ENCODE measurements at regions not wholly inside any gene's neighbourhood (a gene's known extent, or its start where the extent isn't known, plus 50 kb on each side); places are given as distances from the start of the nearest gene placed in this dataset.

DNA sequence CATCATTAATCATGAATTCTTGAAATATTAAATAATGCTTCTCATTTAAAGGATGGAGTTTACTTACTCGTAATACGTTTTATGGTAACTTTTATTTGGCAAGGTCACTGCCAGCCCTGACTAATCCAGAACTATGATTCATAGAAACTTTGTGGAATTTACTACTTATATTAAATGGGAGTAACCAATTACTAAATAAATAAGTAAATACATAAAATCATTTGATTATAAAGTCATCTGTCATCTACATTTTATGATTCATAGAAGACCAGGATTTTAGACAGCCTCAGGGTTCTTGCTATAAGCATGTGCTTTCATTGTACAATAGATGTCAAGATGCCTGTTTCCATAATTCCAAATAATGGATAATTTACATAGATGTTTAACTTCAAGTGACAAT lies 611.1 kb downstream of the TBC1D4 start:
- peaks cover 8% of the 10 kb centered on the region for H3K9me3 ChIP-seq (ENCODE audit: low read depth, low read length, poor library complexity, severe bottlenecking)
- no peaks in the 10 kb centered on the region for H3K4me1 ChIP-seq (ENCODE audit: insufficient read depth, low read length, poor library complexity, severe bottlenecking)
- no peaks in the 10 kb centered on the region for H3K36me3 ChIP-seq (ENCODE audit: insufficient read depth, low read length, poor library complexity, severe bottlenecking)
- POLR2A ChIA-PET (ENCODE audit: low non-redundant PET): no interaction called here
- CTCF ChIA-PET: no interaction called here
- TF ChIP-seq EZH2 (IDR thresholded peaks at IDR 0.05; ENCODE audit: borderline replicate concordance, low read depth, low read length, poor library complexity, severe bottlenecking): no peak
- TF ChIP-seq, protein P1, sequence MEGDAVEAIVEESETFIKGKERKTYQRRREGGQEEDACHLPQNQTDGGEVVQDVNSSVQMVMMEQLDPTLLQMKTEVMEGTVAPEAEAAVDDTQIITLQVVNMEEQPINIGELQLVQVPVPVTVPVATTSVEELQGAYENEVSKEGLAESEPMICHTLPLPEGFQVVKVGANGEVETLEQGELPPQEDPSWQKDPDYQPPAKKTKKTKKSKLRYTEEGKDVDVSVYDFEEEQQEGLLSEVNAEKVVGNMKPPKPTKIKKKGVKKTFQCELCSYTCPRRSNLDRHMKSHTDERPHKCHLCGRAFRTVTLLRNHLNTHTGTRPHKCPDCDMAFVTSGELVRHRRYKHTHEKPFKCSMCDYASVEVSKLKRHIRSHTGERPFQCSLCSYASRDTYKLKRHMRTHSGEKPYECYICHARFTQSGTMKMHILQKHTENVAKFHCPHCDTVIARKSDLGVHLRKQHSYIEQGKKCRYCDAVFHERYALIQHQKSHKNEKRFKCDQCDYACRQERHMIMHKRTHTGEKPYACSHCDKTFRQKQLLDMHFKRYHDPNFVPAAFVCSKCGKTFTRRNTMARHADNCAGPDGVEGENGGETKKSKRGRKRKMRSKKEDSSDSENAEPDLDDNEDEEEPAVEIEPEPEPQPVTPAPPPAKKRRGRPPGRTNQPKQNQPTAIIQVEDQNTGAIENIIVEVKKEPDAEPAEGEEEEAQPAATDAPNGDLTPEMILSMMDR (conservative IDR thresholded peaks at IDR 0.05; ENCODE audit: low read depth, low read length): no peak
- intact Hi-C loops (cut with micrococcal nuclease; ENCODE audit: unreplicated experiment): no loop called here
- no peaks in the 10 kb centered on the region for H3K27me3 ChIP-seq (replicated peaks; ENCODE audit: insufficient read depth, low read depth, low read length, poor library complexity)
- H3K27ac ChIP-seq (ENCODE audit: low read depth, low read length, poor library complexity, severe bottlenecking): no peak overlapping the region
- no TSS peak for BruUV-seq (replicated peaks)
- DNase-seq (ENCODE audit: low spot score): no peak
- no peak overlapping the region for H3K4me3 ChIP-seq (ENCODE audit: low read depth, low read length, poor library complexity, severe bottlenecking)

DNA sequence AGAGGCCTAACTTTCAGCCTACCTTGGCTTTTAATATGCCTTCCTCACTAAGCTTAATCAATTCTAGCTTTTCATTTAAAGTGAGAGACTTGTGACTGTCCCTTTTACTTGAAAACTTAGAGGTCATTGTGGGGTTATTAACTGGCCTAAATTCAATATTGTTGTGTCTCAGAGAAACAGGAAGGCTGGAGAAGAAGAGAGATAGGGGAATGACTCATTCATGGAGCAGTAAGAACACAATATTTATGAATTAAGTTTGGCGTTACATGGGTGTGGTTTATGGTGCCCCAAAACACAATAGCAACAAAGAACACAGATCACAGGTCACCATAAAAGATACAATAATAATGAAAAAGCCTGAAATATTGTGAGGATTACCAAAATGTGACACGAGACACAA lies 612.1 kb downstream of the TBC1D4 start:
- DNase-seq (ENCODE audit: low spot score): no peak
- intact Hi-C loops (cut with micrococcal nuclease; ENCODE audit: unreplicated experiment): no loop called here
- no TSS peak for BruUV-seq (replicated peaks)

DNA sequence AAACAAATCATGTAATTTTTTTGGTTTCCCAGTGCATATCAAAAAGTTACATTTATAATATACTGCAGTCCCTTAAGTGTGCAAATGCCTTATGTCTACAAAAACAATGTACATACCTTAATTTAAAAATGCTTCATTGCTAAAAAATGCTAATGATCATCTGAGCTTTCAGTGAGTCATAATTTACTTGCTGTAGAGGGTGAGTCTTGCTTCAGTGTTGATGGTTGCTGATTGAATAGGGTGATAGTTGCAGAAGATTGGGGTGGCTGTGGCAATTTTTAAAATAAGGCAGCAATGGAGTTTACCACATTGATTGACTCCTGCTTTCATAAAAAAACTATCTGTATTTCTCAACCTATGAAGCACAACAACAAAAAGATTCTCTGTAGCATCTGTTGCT lies 613.9 kb downstream of the TBC1D4 start:
- POLR2A ChIA-PET (ENCODE audit: low non-redundant PET): no interaction called here
- Histone ChIP-seq H3K4me1 (ENCODE audit: insufficient read depth, low read length, poor library complexity, severe bottlenecking) (no peaks in the 10 kb centered on the region), H3K4me3 (ENCODE audit: low read depth, low read length, poor library complexity, severe bottlenecking) (no peak overlapping the region), H3K27me3 (replicated peaks; ENCODE audit: insufficient read depth, low read depth, low read length, poor library complexity) (no peaks in the 10 kb centered on the region), H3K27ac (ENCODE audit: low read depth, low read length, poor library complexity, severe bottlenecking) (no peak overlapping the region), H3K36me3 (ENCODE audit: insufficient read depth, low read length, poor library complexity, severe bottlenecking) (no peaks in the 10 kb centered on the region), H3K9me3 (ENCODE audit: low read depth, low read length, poor library complexity, severe bottlenecking) (peaks cover 8% of the 10 kb centered on the region)
- intact Hi-C loops (cut with micrococcal nuclease; ENCODE audit: unreplicated experiment): no loop called here
- TF ChIP-seq EZH2 (IDR thresholded peaks at IDR 0.05; ENCODE audit: borderline replicate concordance, low read depth, low read length, poor library complexity, severe bottlenecking): no peak
- TF ChIP-seq, protein P1 (conservative IDR thresholded peaks at IDR 0.05; ENCODE audit: low read depth, low read length): no peak
- DNase-seq (ENCODE audit: low spot score): no peak
- no TSS peak for BruUV-seq (replicated peaks)
- CTCF ChIA-PET: no interaction called here

More for the DNA sequence above, 612.1 kb downstream of the TBC1D4 start:
- no peaks in the 10 kb centered on the region for H3K36me3 ChIP-seq (ENCODE audit: insufficient read depth, low read length, poor library complexity, severe bottlenecking)
- CTCF ChIA-PET: no interaction called here
- H3K9me3 ChIP-seq (ENCODE audit: low read depth, low read length, poor library complexity, severe bottlenecking): peaks cover 8% of the 10 kb centered on the region
- H3K27ac ChIP-seq (ENCODE audit: low read depth, low read length, poor library complexity, severe bottlenecking): no peak overlapping the region
- no peak overlapping the region for H3K4me3 ChIP-seq (ENCODE audit: low read depth, low read length, poor library complexity, severe bottlenecking)
- TF ChIP-seq, protein P1 (conservative IDR thresholded peaks at IDR 0.05; ENCODE audit: low read depth, low read length): no peak
- TF ChIP-seq EZH2 (IDR thresholded peaks at IDR 0.05; ENCODE audit: borderline replicate concordance, low read depth, low read length, poor library complexity, severe bottlenecking): no peak
- no peaks in the 10 kb centered on the region for H3K4me1 ChIP-seq (ENCODE audit: insufficient read depth, low read length, poor library complexity, severe bottlenecking)
- no peaks in the 10 kb centered on the region for H3K27me3 ChIP-seq (replicated peaks; ENCODE audit: insufficient read depth, low read depth, low read length, poor library complexity)
- POLR2A ChIA-PET (ENCODE audit: low non-redundant PET): no interaction called here
